H1 (cell line): ENCODE measurements at regions not wholly inside any gene's neighbourhood (a gene's known extent, or its start where the extent isn't known, plus 50 kb on each side); places are given as distances from the start of the nearest gene placed in this dataset.

Experiments
- CTCF ChIA-PET: fragments of 300-600 bp; sonication (Branson Sonifier 250); formaldehyde crosslinking; loops from one replicate; lab custom pipeline; 2021; ENCODE audit not compliant: partially characterized antibody; lab: Charles Lee
- POLR2A ChIA-PET: fragments of 300-600 bp; sonication (Branson Sonifier 250); formaldehyde crosslinking; loops from one replicate; lab custom pipeline; 2021; ENCODE audit warnings: inconsistent platforms; ENCODE audit not compliant: partially characterized antibody; lab: Charles Lee
- DNase-seq, 2 experiments: peaks; one replicate each; pipeline versions ENCODE4 v3.0.0 to v3.0.0-alpha.2; 2010 to 2022; ENCODE audit warnings: low spot score in 2 of 2, low read depth in 1 of 2, mixed read lengths in 1 of 2
- FAIRE-seq: peaks from 2 replicates; lab custom pipeline; 2011; peaks lifted over from hg19 to GRCh38; lab: Jason Lieb, UNC
- H2AFZ ChIP-seq: 2 replicates; pipeline ENCODE4 v1.8.1; 2012; ENCODE audit warnings: low read length, inconsistent platforms
- H2AK5ac ChIP-seq: 2 replicates; pipeline ENCODE4 v1.6.1; 2013; ENCODE audit warnings: low read depth, low read length
- H2BK120ac ChIP-seq: replicated peaks from 2 replicates; pipeline ENCODE3; 2013; ENCODE audit warnings: low read depth, low read length, inconsistent platforms
- H2BK12ac ChIP-seq: 2 replicates; pipeline ENCODE4 v1.6.1; 2013; ENCODE audit warnings: low read depth, low read length
- H2BK15ac ChIP-seq: 2 replicates; pipeline ENCODE4 v1.6.1; 2013; ENCODE audit warnings: low read length
- H2BK20ac ChIP-seq: 2 replicates; pipeline ENCODE4 v1.6.1; 2013; ENCODE audit warnings: low read length
- H2BK5ac ChIP-seq: 2 replicates; pipeline ENCODE4 v1.6.1; 2013; ENCODE audit warnings: low read depth, low read length
- H3K14ac ChIP-seq: 2 replicates; pipeline ENCODE4 v1.6.1; 2013; ENCODE audit warnings: inconsistent platforms; ENCODE audit not compliant: insufficient read length
- H3K18ac ChIP-seq: 2 replicates; pipeline ENCODE4 v1.6.1; 2013; ENCODE audit warnings: low read length; ENCODE audit errors: extremely low read depth
- H3K23ac ChIP-seq: 2 replicates; pipeline ENCODE4 v1.6.1; 2013; ENCODE audit warnings: inconsistent platforms; ENCODE audit not compliant: insufficient read length
- H3K23me2 ChIP-seq: 2 replicates; pipeline ENCODE4 v1.6.1; 2013; ENCODE audit warnings: low read depth, low read length
- H3K27ac ChIP-seq: 2 replicates; pipeline ENCODE4 v1.6.1; 2011; ENCODE audit warnings: low read depth, low read length, inconsistent platforms
- H3K27me3 ChIP-seq, 4 experiments: replicated peaks in 1 of 4; 1 replicate in 1 of 4; 2 replicates in 3 of 4; pipeline versions ENCODE4 v1.6.1 to v1.8.1; 2011 to 2013; ENCODE audit warnings: low read length in 3 of 4, mild to moderate bottlenecking in 3 of 4, inconsistent platforms in 2 of 4, mixed read lengths in 2 of 4, moderate library complexity in 1 of 4; ENCODE audit not compliant: control insufficient read depth in 3 of 4, insufficient read depth in 3 of 4; ENCODE audit errors: extremely low read depth in 1 of 4
- H3K36me3 ChIP-seq, 4 experiments: 2 replicates each; pipeline versions ENCODE4 v1.6.1 to v1.8.1; 2011 to 2013; ENCODE audit warnings: mild to moderate bottlenecking in 4 of 4, low read length in 3 of 4, moderate library complexity in 2 of 4, control low read depth in 1 of 4, inconsistent platforms in 1 of 4; ENCODE audit not compliant: insufficient read depth in 4 of 4, control insufficient read depth in 2 of 4
- H3K4ac ChIP-seq: replicated peaks from 2 replicates; pipeline ENCODE3; 2013; ENCODE audit warnings: low read length, low read depth, mixed read lengths, inconsistent platforms; ENCODE audit not compliant: insufficient read length
- H3K4me1 ChIP-seq, 4 experiments: replicated peaks in 1 of 4; 1 replicate in 1 of 4; 2 replicates in 3 of 4; pipeline versions ENCODE4 v1.6.1 to v1.8.1; 2011 to 2013; ENCODE audit warnings: low read length in 3 of 4, inconsistent platforms in 2 of 4, mixed read lengths in 1 of 4; ENCODE audit not compliant: insufficient read depth in 4 of 4, control insufficient read depth in 3 of 4
- H3K4me2 ChIP-seq, 2 experiments: 2 replicates each; pipeline versions ENCODE4 v1.6.1 to v1.8.1; 2011 to 2013; ENCODE audit warnings: low read depth in 2 of 2, low read length in 2 of 2, control low read depth in 1 of 2, inconsistent platforms in 1 of 2, mild to moderate bottlenecking in 1 of 2; ENCODE audit not compliant: insufficient read depth in 1 of 2
- H3K4me3 ChIP-seq, 4 experiments: fragments of 200-600, 300-600 bp in 1 of 4; sonication (generic), shearing (Covaris generic), sonication (Bioruptor Twin) in 1 of 4; 2 replicates each; pipeline versions ENCODE4 v1.5.1 to v1.8.1; 2011 to 2016; ENCODE audit warnings: low read length in 4 of 4, low read depth in 3 of 4, control low read depth in 2 of 4, inconsistent platforms in 2 of 4, mild to moderate bottlenecking in 2 of 4, mixed read lengths in 1 of 4, moderate library complexity in 1 of 4; ENCODE audit not compliant: insufficient read depth in 2 of 4; ENCODE audit errors: extremely low read depth in 1 of 4
- H3K56ac ChIP-seq: replicated peaks from 2 replicates; pipeline ENCODE3; 2013; ENCODE audit warnings: low read depth, mild to moderate bottlenecking, mixed read lengths, low read length, inconsistent platforms; ENCODE audit not compliant: insufficient read length
- H3K79me1 ChIP-seq: 2 replicates; pipeline ENCODE4 v1.6.1; 2013; ENCODE audit warnings: low read depth, low read length, control low read depth
- H3K79me2 ChIP-seq, 2 experiments: 2 replicates each; pipeline versions ENCODE4 v1.6.1 to v1.8.1; 2012 to 2013; ENCODE audit warnings: low read length in 2 of 2, mild to moderate bottlenecking in 2 of 2, inconsistent platforms in 1 of 2; ENCODE audit not compliant: insufficient read depth in 2 of 2, control insufficient read depth in 1 of 2
- H3K9ac ChIP-seq, 4 experiments: replicated peaks in 1 of 4; 1 replicate in 1 of 4; 2 replicates in 3 of 4; pipeline versions ENCODE4 v1.6.1 to v1.8.1; 2011 to 2013; ENCODE audit warnings: low read depth in 3 of 4, low read length in 3 of 4, control low read depth in 2 of 4, mild to moderate bottlenecking in 2 of 4, moderate library complexity in 2 of 4, inconsistent platforms in 1 of 4; ENCODE audit errors: extremely low read depth in 1 of 4
- H3K9me3 ChIP-seq, 2 experiments: 2 replicates each; pipeline versions ENCODE4 v1.6.1 to v1.8.1; 2012 to 2013; ENCODE audit warnings: mild to moderate bottlenecking in 2 of 2, moderate library complexity in 2 of 2, control low read depth in 1 of 2, inconsistent platforms in 1 of 2, low read depth in 1 of 2, low read length in 1 of 2, mixed read lengths in 1 of 2; ENCODE audit not compliant: insufficient read depth in 2 of 2
- H4K20me1 ChIP-seq, 2 experiments: replicated peaks in 1 of 2; 2 replicates each; pipeline versions ENCODE3 to v1.8.1; 2011 to 2013; ENCODE audit warnings: inconsistent platforms in 2 of 2, low read length in 2 of 2, mild to moderate bottlenecking in 1 of 2; ENCODE audit not compliant: insufficient read depth in 2 of 2, control insufficient read depth in 1 of 2
- H4K5ac ChIP-seq: 2 replicates; pipeline ENCODE4 v1.6.1; 2013; ENCODE audit warnings: low read length, low read depth, mixed read lengths, inconsistent platforms; ENCODE audit not compliant: insufficient read length
- H4K8ac ChIP-seq: 2 replicates; pipeline ENCODE4 v1.8.0; 2013; ENCODE audit warnings: mild to moderate bottlenecking, moderate library complexity, low read length, inconsistent platforms; ENCODE audit not compliant: insufficient read depth; ENCODE audit errors: extremely low read depth
- H4K91ac ChIP-seq: replicated peaks from 2 replicates; pipeline ENCODE3; 2013; ENCODE audit warnings: low read length, mixed read lengths, inconsistent platforms; ENCODE audit not compliant: insufficient read length
- ATF3 ChIP-seq: IDR thresholded peaks from 2 replicates; pipeline ENCODE4 v1.6.1; 2011; ENCODE audit warnings: low read depth, mild to moderate bottlenecking, low read length; ENCODE audit not compliant: insufficient read depth
- CTBP2 ChIP-seq: IDR thresholded peaks from 2 replicates; pipeline ENCODE4 v1.7.0; 2011; ENCODE audit warnings: borderline replicate concordance, mild to moderate bottlenecking, moderate library complexity, mixed read lengths, low read length; ENCODE audit not compliant: insufficient read depth, insufficient read length
- EGR1 ChIP-seq: IDR thresholded peaks from 2 replicates; pipeline ENCODE4 v1.6.1; 2011; ENCODE audit warnings: low read depth, low read length, borderline replicate concordance
- GABPA ChIP-seq: IDR thresholded peaks from 2 replicates; pipeline ENCODE4 v1.6.1; 2011; ENCODE audit warnings: mild to moderate bottlenecking, low read length, moderate library complexity, borderline replicate concordance; ENCODE audit not compliant: insufficient read depth
- KDM1A ChIP-seq: fragments of 200-600, 300-600 bp; sonication (generic); IDR thresholded peaks from 2 replicates; pipeline ENCODE4 v1.7.1; 2016; ENCODE audit warnings: mild to moderate bottlenecking, low read length, borderline replicate concordance
- KDM4A ChIP-seq: IDR thresholded peaks from one replicate; pipeline ENCODE4 v1.7.1; 2012; ENCODE audit warnings: low read depth, mild to moderate bottlenecking, moderate library complexity, low read length, inconsistent platforms; ENCODE audit not compliant: severe bottlenecking
- RBBP5 ChIP-seq: IDR thresholded peaks from 2 replicates; pipeline ENCODE4 v1.7.1; 2012; ENCODE audit warnings: low read depth, mild to moderate bottlenecking, inconsistent platforms, low read length, moderate library complexity, borderline replicate concordance
- RFX5 ChIP-seq: IDR thresholded peaks from 2 replicates; pipeline ENCODE4 v1.6.1; 2011; ENCODE audit warnings: low read depth, low read length, improper control_type of control experiment, borderline replicate concordance
- SIRT6 ChIP-seq: IDR thresholded peaks from one replicate; pipeline ENCODE4 v1.7.1; 2012; ENCODE audit warnings: low read length, inconsistent platforms
- SIX5 ChIP-seq: IDR thresholded peaks from 2 replicates; pipeline ENCODE4 v1.6.1; 2011; ENCODE audit warnings: mild to moderate bottlenecking, low read depth, low read length
- WGBS, 2 experiments: shearing (Covaris generic) in 1 of 2; methylation state at CpG; one replicate each; pipeline versions ENCODE4 v1.1.6 to v1.1.7; 2013 to 2015; ENCODE audit warnings: low lambda C conversion rate in 2 of 2, mixed read lengths in 2 of 2, inconsistent platforms in 1 of 2, low coverage in 1 of 2, missing lambda C conversion rate in 1 of 2; ENCODE audit not compliant: insufficient replicate concordance in 2 of 2, insufficient coverage in 1 of 2, insufficient read length in 1 of 2; ENCODE audit errors: extremely low coverage in 1 of 2, missing lambda C conversion rate in 1 of 2; 5-methylcytosine and 5-hydroxymethylcytosine counted together

DNA sequence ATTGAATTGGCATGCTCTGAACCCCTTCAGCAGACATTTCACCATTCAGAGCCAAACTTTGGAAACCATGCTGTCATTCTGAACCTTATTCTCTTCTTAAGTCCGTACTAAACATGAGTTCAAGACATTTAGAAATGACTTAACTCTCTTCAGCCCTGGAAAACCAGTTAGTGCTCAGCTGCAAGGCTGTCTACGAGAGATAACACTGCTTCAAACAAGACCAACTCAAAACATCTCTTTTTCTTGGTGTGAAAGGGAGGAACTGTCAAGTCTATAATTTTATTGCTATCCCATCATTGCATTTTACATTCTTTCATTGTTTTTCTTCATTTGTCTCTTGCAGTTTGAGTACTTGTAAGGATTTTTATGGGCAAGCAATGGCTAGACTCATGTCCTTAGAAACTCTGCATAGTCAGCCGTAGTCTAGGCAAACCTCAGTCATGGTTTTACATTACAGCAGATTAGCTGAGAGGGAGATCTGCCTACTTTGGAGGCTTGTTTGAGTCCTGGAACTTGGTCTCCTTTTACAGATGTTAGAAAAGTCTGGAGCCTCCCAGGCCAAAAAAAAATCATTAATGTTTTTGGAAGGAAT, 120.6 kb upstream of the JADE1 start:
- H3K56ac ChIP-seq: no peak overlapping the region
- peak overlapping the region; percentile 50; the same call in 1 of the 2 replicates for H2BK5ac ChIP-seq
- no peaks in the 10 kb centered on the region for H4K20me1 ChIP-seq
- no peak overlapping the region; the same call in 1 of the 2 replicates for H3K27ac ChIP-seq
- ChIA-PET POLR2A (interaction anchor here (0.6 kb wide), 1 partner anchor 123 kb away, joined by 3 read pairs; no protein-coding TSS in a partner anchor), CTCF (interaction anchor here (0.6 to 2.2 kb wide), 5 partner anchors 8 to 673 kb away, joined by 3 to 9 read pairs (median 3); partner anchors contain the start of gene JADE1)
- no peaks in the 10 kb centered on the region for H3K79me2 ChIP-seq
- peak overlapping the region; percentile 11 for H3K18ac ChIP-seq
- peaks cover 5 to 13% of the 10 kb centered on the region in 2 experiments; a peak in 2 of 4 replicates for H3K9me3 ChIP-seq
- no peak overlapping the region for H3K23ac ChIP-seq
- H3K23me2 ChIP-seq: no peaks in the 10 kb centered on the region
- H2BK120ac ChIP-seq: peak overlapping the region; percentile 16
- no peaks in the 10 kb centered on the region for H3K79me1 ChIP-seq
- no peak overlapping the region for H2BK15ac ChIP-seq
- H3K4me2 ChIP-seq: no peak overlapping the region
- H3K27me3 ChIP-seq: no peaks in the 10 kb centered on the region
- H3K4ac ChIP-seq: peak overlapping the region; percentile 0
- peaks cover 0 to 6% (median 0%) of the 10 kb centered on the region in 4 experiments; a peak in 1 of 8 replicates for H3K36me3 ChIP-seq
- 78% methylated on average over 3 of the region's 3 CpGs; no CpG with 5 or more reads in 1 of the 2 experiments for WGBS, 2 experiments
- H3K4me3 ChIP-seq: no peak overlapping the region
- H3K9ac ChIP-seq: no peak overlapping the region
- DNase-seq (no peak), FAIRE-seq (no peak)
- no peak overlapping the region for H3K14ac ChIP-seq
- H4K8ac ChIP-seq: no peak overlapping the region
- no peak overlapping the region for H2AFZ ChIP-seq
- H3K4me1 ChIP-seq: peaks cover 0 to 15% (median 4%) of the 10 kb centered on the region in 4 experiments; a peak in 2 of 7 replicates
- peak overlapping the region; percentile 1 for H4K91ac ChIP-seq
- H4K5ac ChIP-seq: no peak overlapping the region
- H2BK12ac ChIP-seq: peak overlapping the region; percentile 29
- peak overlapping the region; percentile 4; the same call in 1 of the 2 replicates for H2AK5ac ChIP-seq
- no peak overlapping the region for H2BK20ac ChIP-seq
- TF ChIP-seq RBBP5 (no peak), SIX5 (no peak), SIRT6 (no peak), KDM1A (no peak), CTBP2 (no peak), ATF3 (no peak), RFX5 (no peak), EGR1 (no peak), KDM4A (no peak), GABPA (no peak)
